ENCODE measurements at regions not wholly inside any gene's neighbourhood (a gene's known extent, or its start where the extent isn't known, plus 50 kb on each side); places are given as distances from the start of the nearest gene placed in this dataset.
A peak's percentile ranks its signal among the peaks of the same experiment; 100 is the strongest.

DNA sequence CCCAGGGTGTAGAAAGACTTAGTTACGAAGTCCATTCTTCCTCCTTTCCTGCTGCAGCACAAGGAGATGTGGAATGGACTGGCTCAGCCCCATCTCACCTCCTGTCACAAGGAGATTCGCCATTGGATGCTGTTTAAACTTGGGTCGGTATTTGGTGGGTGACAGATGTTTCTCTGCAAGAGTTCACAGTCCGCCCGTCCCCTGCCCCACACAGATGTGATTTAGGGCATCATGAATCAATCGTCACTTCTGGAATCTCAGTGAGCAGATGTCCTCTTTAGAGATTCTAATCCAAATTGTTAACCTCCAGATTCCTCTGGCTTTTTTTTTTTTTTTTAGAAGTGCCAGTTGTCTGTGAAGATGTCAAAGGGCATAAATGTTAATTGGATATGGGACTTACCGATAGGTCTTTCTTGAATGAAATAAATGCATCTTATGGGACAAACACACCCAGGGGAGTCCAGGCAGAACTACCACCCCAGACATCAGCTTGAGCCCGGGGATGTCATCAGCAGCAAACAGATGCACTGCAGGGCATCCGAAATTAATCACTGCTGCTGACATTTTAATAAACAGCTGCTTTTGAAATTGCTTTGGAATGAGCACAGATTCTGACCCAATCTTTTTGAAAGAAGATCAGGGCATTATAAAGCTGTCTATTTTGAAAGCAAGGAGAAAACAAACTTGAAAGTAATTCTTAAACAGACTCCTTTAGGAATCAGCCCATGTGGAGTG is 117.6 kb upstream of the CDH4 start:
- DNase-seq, result no peak

DNA sequence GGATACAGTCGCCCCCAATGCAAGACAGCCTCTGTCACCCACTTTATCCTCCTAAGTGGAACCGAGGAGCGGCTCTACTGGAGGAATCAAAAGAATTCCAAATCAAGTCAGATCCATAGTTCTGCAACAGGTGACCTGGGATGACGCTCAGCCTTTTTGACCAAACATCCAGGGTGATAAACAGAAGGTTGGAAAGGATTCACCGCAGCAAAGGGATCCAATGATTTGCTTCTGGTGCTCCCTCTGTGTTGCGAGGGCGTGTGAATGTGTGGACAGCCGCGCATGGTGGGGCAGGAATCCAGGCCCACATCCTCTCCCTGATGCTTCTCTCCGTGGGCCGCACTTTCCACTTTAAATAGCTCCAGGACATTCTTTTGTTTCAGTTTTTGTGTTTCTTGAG is 116.8 kb upstream of the CDH4 start:
- no peak for DNase-seq

DNA sequence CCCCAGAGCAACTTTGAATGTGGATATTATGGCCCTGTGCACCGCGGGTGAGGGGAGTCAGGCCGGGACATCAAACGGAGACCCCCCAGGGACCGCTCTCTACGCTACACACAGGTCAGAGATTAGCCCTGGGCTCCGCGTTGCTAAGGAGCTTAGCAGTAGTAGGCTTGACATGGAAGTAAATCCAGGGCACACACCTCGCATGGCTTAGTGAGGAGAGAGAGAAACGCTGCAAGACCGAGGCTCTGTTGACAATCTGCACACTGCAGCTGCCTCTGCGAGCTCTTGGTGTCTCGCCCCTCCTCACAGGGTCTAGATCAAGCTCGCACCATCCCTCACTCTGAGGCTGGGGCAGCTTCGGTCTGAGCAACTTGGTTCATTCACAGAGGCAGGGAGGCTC is 116.1 kb upstream of the CDH4 start:
- no peak for DNase-seq

GRCh38 chr20:61138566-61138965 is 113.5 kb upstream of the CDH4 start:
- DNase-seq, result no peak

DNA sequence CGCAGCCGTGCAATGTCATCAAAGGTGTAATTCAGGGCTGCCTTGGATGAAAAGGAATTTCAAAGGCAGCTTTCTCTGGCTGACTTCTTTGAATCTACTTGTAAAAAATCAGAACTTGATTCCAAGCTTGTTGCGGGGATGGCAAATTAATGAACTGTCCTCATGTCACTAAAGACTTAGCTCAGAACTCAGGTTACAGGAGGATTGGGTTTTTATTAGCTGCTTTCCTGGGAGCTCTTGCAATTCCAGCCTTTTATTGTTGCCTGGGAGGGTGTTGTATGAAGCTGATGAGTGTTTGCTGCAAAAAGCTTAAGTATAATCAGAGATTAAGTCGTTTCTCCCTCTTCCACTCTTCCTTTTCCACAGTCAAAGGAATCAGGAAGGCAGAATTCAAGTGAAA is 113.0 kb upstream of the CDH4 start:
- no peak for DNase-seq

GRCh38 chr20:61140576-61140975 is 111.5 kb upstream of the CDH4 start:
- no peak for DNase-seq

DNA sequence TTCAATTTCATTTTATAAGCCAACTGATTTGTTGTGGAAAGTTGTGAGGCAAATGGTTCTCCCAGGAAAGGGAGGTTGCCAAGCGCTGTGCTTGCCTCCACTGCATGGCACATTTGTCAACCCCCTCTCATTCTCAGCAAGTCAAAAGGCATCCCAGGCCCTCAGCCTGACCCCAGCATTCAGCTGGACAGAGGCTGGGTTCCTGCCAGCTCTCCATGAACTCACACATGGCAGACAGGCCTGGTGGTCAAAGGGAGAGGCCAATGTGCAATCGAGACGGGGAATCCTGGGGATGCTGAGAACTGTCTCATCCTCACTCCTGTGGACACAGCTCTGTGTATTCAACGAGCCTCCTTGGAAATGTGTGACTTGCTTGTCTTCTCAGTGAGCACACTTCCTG is 106.0 kb upstream of the CDH4 start:
- no peak for DNase-seq

DNA sequence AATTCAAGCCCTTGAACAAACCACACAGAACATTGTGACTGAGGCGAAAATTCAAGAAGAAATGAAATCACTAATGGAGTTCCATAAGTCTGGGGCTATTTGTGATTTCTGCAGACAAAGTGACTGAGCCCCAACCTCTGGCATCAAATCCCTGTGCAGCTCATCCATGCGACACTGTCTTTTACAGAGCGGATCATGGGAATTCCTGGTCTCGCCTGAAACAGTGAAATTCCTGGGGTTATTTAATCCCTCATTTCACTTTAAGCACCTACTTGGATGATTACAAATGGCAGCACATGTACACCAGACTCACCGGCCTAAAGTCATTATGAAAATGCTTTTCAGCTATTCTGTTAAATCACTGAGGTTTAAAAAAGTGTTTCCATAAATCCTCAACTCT is 102.4 kb upstream of the CDH4 start:
- no peak for DNase-seq

GRCh38 chr20:61157301-61157700 is 94.8 kb upstream of the CDH4 start:
- DNase-seq, result no peak

DNA sequence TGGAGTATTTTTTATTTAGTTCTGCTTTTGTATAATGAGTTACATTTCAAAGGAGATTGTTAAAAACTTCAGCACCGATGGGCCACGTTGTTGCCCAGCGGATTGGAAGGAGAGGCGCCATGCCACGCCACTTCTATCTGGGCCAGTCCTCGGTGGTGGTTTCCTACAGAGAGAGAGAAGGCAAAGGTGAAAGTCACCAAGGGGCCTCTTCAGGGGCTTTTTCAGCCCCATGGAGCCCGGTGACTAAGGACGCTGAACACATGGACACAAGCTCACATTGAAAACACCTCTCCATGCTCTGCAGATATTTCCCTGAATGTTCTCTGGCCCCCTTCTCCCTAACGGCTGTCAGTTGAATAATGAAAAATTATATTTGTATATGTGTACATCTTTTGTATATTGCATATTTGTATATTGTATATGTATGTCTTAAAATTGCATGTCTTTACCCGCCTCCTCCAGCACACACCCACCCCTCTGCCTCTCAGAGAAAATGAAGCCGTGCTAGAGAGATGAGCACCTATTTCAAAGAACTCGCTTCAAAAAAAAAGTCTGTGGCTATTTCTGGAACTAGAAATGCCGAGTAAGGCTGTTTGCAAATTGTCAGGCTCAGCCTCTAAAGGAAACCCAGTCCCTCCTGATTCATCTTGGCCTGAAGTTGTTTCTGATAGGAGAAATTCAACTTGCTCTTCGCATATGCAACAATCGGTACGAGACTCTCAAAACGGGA is 91.9 kb upstream of the CDH4 start:
- no peak for DNase-seq

- DNase-seq, result no peak
Measured at GRCh38 chr20:61161726-61162390, 90.2 kb upstream of the CDH4 start.

- DNase-seq, result no peak
Measured at GRCh38 chr20:61162451-61162850, 89.6 kb upstream of the CDH4 start.

- DNase-seq, result peak in 1 of 5 experiments; percentile 41
Measured at GRCh38 chr20:61163031-61163430, 89.0 kb upstream of the CDH4 start.

GRCh38 chr20:61166324-61166723 is 85.7 kb upstream of the CDH4 start:
- DNase-seq, result no peak

- DNase-seq, result no peak
Measured at GRCh38 chr20:61168605-61169004, 83.5 kb upstream of the CDH4 start.

GRCh38 chr20:61169874-61170273 is 82.2 kb upstream of the CDH4 start:
- no peak for DNase-seq

- no peak for DNase-seq
Measured at GRCh38 chr20:61170496-61171320, 81.4 kb upstream of the CDH4 start.

DNA sequence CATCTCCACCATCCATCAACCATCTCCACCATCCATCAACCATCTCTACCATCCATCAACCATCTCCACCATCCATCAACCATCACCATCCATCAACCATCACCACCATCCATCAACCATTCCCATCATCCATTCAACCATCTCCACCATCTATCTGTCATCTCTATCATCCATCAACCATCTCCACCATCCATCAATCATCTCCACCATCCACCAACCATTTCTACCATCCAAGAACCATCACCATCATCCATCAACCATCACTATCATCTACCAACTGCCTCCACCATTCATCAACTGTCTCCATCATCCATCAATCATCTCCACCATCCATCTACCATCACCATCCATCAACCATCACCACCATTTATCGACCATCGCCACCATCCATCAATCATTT is 78.8 kb upstream of the CDH4 start:
- DNase-seq, result no peak

DNA sequence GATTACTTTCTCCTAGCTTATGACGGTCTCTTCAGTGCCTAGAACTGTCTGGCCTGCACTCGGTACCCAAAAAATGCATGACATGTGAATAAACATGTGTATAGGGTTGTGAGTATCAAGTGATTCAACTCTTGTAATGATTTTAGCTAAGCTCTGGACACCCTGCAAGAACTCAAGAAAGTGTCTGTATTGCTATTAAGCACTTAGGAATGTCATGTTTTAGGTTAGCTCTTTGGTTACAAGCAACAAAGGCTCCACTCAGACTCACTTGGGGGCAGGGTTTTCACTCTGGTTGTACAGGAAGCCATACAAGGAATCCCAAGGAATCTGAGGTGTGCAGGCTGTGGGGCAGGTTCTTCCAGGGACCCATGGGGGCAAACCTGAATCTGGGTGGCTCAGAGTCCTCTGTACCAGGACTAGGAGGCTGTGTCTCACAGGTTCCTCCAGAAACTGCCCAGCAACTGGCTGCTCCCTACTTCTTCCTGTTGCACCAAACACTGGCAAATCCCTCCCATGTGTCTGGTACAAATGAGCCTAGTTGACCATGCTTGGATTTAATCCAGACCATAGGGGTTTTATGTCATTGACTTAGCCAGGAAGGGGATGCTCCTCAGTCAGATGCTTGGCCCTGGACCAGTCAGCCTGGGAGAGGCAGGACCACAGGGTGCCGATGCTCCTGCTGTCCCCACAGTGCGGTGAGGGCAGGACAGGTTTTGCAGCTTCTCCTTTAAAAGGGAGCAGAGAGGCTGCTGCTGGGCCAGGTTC is 77.9 kb upstream of the CDH4 start:
- no peak for DNase-seq

DNA sequence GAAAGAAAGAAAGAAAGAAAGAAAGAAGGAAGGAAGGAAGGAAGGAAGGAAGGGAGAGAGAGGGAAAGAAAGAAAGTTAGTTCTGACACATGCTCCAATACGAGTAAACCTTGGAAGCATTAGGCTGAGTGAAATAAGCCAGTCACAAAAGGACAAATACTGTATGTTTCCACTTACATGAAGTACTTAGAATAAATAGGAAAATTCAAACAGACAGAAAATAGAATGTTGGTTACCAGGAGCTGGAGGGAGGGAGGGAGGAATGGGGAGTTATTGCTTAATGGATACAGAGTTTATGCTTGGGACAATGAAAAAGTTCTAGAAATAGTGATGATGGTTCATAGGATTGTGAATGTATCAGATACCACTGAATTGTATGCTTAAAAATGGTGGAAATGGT is 75.2 kb upstream of the CDH4 start:
- DNase-seq, result no peak

DNA sequence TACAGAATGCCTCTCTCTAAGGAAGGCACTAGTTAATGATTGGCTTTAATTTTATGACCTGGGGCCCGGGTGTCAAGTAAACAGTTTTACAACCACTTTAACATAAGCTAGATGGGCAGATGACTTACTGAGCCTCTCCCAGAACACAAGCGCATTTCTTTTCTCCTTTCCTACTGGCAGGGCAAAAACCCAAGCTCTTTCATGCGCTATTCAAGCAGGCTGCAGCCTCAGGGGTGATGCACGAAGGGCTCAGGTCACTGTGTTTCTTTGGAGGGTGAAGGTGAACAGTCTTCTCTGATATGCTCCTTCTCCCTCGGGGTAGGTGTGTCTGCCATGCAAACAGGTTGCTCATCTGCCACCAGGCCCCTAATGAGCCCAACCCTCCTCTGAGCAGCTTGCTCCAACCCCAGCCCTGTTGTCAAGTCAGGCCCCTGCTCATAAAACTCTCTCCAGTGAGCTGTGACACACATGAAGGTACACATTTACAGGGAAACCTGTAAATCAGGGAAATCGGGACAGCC is 73.5 kb upstream of the CDH4 start:
- no peak for DNase-seq

GRCh38 chr20:61184194-61184593 is 67.9 kb upstream of the CDH4 start:
- DNase-seq, result no peak

Data from T-helper 2 cell (primary cell).